PC-3 (cell line): ENCODE measurements at regions not wholly inside any gene's neighbourhood (a gene's known extent, or its start where the extent isn't known, plus 50 kb on each side); places are given as distances from the start of the nearest gene placed in this dataset.
A peak's percentile ranks its signal among the peaks of the same experiment; 100 is the strongest.

Source experiments
- ATAC-seq: fragments of 200-7000 bp; cut with Tn5 transposase; 2 replicates; pipeline ENCODE4 v1.9.1; 2020; ENCODE audit warnings: mild to moderate bottlenecking, moderate library complexity
- BruUV-seq: library from RNA; stranded (reverse); fragments of 400-500 nt; replicated peaks from 2 replicates; lab custom pipeline; 2021; lab: Mats Ljungman, UMichigan
- CTCF ChIA-PET: fragments of 300-600 bp; sonication (Branson Sonifier 250); formaldehyde crosslinking; loops from one replicate; lab custom pipeline; 2022; ENCODE audit warnings: antibody characterized with exemption; lab: Charles Lee
- POLR2A ChIA-PET: fragments of 300-600 bp; sonication (Branson Sonifier 250); formaldehyde crosslinking; loops from one replicate; lab custom pipeline; 2022; ENCODE audit warnings: antibody characterized with exemption; ENCODE audit not compliant: unreplicated experiment; lab: Charles Lee
- DNase-seq: peaks from one replicate; pipeline ENCODE4 v3.0.0-alpha.2; 2015
- H2AFZ ChIP-seq: fragments of 300-600 bp; sonication (generic); 2 replicates; pipeline ENCODE4 v1.6.0; 2016; ENCODE audit warnings: antibody characterized with exemption, low read length
- H3F3A ChIP-seq: fragments of 300-600 bp; sonication (generic); one replicate; pipeline ENCODE4 v1.6.0; 2017; ENCODE audit warnings: antibody characterized with exemption, low read length, control low read depth, mild to moderate bottlenecking; ENCODE audit not compliant: unreplicated experiment
- H3K27ac ChIP-seq: fragments of 300-600 bp; sonication (generic); 2 replicates; pipeline ENCODE4 v1.5.1; 2016; ENCODE audit warnings: mild to moderate bottlenecking, low read length
- H3K27me3 ChIP-seq: fragments of 300-600 bp; sonication (generic); 2 replicates; pipeline ENCODE4 v1.6.1; 2016; ENCODE audit warnings: low read length, mixed read lengths
- H3K36me3 ChIP-seq: fragments of 300-600 bp; sonication (generic); 2 replicates; pipeline ENCODE4 v1.6.1; 2016; ENCODE audit warnings: low read depth, mixed run types, low read length, mixed read lengths
- H3K4me1 ChIP-seq: fragments of 300-600 bp; sonication (generic); 2 replicates; pipeline ENCODE4 v1.5.1; 2016; ENCODE audit warnings: low read length; ENCODE audit not compliant: insufficient read depth
- H3K4me2 ChIP-seq: fragments of 300-600 bp; sonication (generic); 2 replicates; pipeline ENCODE4 v1.6.0; 2016; ENCODE audit warnings: low read length
- H3K4me3 ChIP-seq: fragments of 300-600 bp; sonication (generic); 2 replicates; pipeline ENCODE4 v1.5.1; 2016; ENCODE audit warnings: mild to moderate bottlenecking, low read length, mixed read lengths
- H3K79me2 ChIP-seq: fragments of 300-600 bp; sonication (generic); 2 replicates; pipeline ENCODE4 v1.6.1; 2017; ENCODE audit warnings: low read length, mixed read lengths
- H3K9ac ChIP-seq: fragments of 300-600 bp; sonication (generic); 2 replicates; pipeline ENCODE4 v1.6.0; 2016; ENCODE audit warnings: mild to moderate bottlenecking, low read length
- H3K9me2 ChIP-seq: fragments of 300-600 bp; sonication (generic); replicated peaks from 2 replicates; pipeline ENCODE4 v1.6.1; 2016; ENCODE audit warnings: mixed run types, low read length, mixed read lengths
- H3K9me3 ChIP-seq: fragments of 300-600 bp; sonication (generic); 2 replicates; pipeline ENCODE4 v1.6.1; 2016; ENCODE audit warnings: low read length, mixed read lengths
- H4K20me1 ChIP-seq: fragments of 300-600 bp; sonication (generic); 2 replicates; pipeline ENCODE4 v1.6.1; 2016; ENCODE audit warnings: low read length, mixed read lengths
- CTCF ChIP-seq: fragments of 300-600 bp; sonication (generic); conservative IDR thresholded peaks from 2 replicates; pipeline ENCODE4 v1.5.1; 2017; ENCODE audit warnings: antibody characterized with exemption, low read depth, mild to moderate bottlenecking, low read length
- EZH2 ChIP-seq: fragments of 300-600 bp; sonication (generic); IDR thresholded peaks from one replicate; pipeline ENCODE4 v1.6.1; 2017; ENCODE audit warnings: antibody characterized with exemption, mild to moderate bottlenecking, low read length; ENCODE audit not compliant: unreplicated experiment
- EZH2phosphoT487 ChIP-seq: fragments of 300-600 bp; sonication (generic); IDR thresholded peaks from 2 replicates; pipeline ENCODE4 v1.6.1; 2018; ENCODE audit warnings: mild to moderate bottlenecking, antibody characterized with exemption, low read length, borderline replicate concordance
- intact Hi-C: fragments of 100-400 bp; cut with micrococcal nuclease; formaldehyde crosslinking; loops from 2 replicates; pipeline ENCODE4 v1.9.0; 2023

GRCh38 chr20:51914758-51915157 is 112.4 kb upstream of the SALL4 start:
- Histone ChIP-seq H3K79me2 (no peaks in the 10 kb centered on the region), H3K4me3 (no peak overlapping the region), H3K4me2 (no peak overlapping the region), H3F3A (peaks cover 3% of the 10 kb centered on the region), H3K9me3 (no peaks in the 10 kb centered on the region), H3K4me1 (peaks cover 37% of the 10 kb centered on the region), H3K9me2 (no peaks in the 10 kb centered on the region), H3K36me3 (no peaks in the 10 kb centered on the region), H3K9ac (no peak overlapping the region), H4K20me1 (no peaks in the 10 kb centered on the region), H3K27ac (no peak overlapping the region), H2AFZ (no peak overlapping the region), H3K27me3 (no peaks in the 10 kb centered on the region)
- no TSS peak for BruUV-seq
- CTCF ChIA-PET = no interaction called here
- ATAC-seq = no peak
- DNase-seq = no peak
- POLR2A ChIA-PET = interaction anchor here (0.6 kb wide), 1 partner anchor 568 kb away, joined by 6 read pairs; no protein-coding TSS in a partner anchor
- no peak for TF ChIP-seq EZH2phosphoT487
- TF ChIP-seq EZH2 = no peak
- no peak for TF ChIP-seq CTCF
- intact Hi-C loops = loop anchor here (5.0 kb wide), 2 partner anchors 53 to 252 kb away; no protein-coding TSS in a partner anchor

GRCh38 chr20:51910321-51911050 is 108.2 kb upstream of the SALL4 start:
- ChIA-PET POLR2A (interaction anchor here (0.6 kb wide), 1 partner anchor 37 kb away, joined by 7 read pairs; no protein-coding TSS in a partner anchor), CTCF (interaction anchor here (1.0 kb wide), 1 partner anchor 209 kb away, joined by 3 read pairs; no protein-coding TSS in a partner anchor)
- Histone ChIP-seq H3K9me3 (no peaks in the 10 kb centered on the region), H3F3A (peaks cover 6% of the 10 kb centered on the region), H3K4me3 (peak overlapping the region; percentile 55), H3K36me3 (no peaks in the 10 kb centered on the region), H3K79me2 (no peaks in the 10 kb centered on the region), H4K20me1 (no peaks in the 10 kb centered on the region), H3K27me3 (no peaks in the 10 kb centered on the region), H3K9ac (peak overlapping the region; percentile 5; the same call in 1 of the 2 replicates), H3K4me1 (peaks cover 30% of the 10 kb centered on the region), H3K4me2 (peak overlapping the region; percentile 78), H2AFZ (peak overlapping the region; percentile 19), H3K9me2 (no peaks in the 10 kb centered on the region), H3K27ac (peak overlapping the region; percentile 66)
- DNase-seq (peak; percentile 88), ATAC-seq (peak; percentile 94)
- TF ChIP-seq EZH2 (no peak), CTCF (no peak), EZH2phosphoT487 (no peak)
- intact Hi-C loops = loop anchor here (1.0 to 5.0 kb wide), 6 partner anchors 24 to 248 kb away; no protein-coding TSS in a partner anchor
- no TSS peak for BruUV-seq

GRCh38 chr20:51906679-51907078 is 104.4 kb upstream of the SALL4 start:
- ATAC-seq (no peak), DNase-seq (no peak)
- Histone ChIP-seq H2AFZ (no peak overlapping the region), H3K79me2 (no peaks in the 10 kb centered on the region), H3K9ac (no peak overlapping the region), H3K27ac (no peak overlapping the region), H3K9me3 (no peaks in the 10 kb centered on the region), H3K36me3 (no peaks in the 10 kb centered on the region), H3K27me3 (no peaks in the 10 kb centered on the region), H3F3A (peaks cover 6% of the 10 kb centered on the region), H4K20me1 (no peaks in the 10 kb centered on the region), H3K4me3 (no peak overlapping the region), H3K9me2 (no peaks in the 10 kb centered on the region), H3K4me1 (peaks cover 34% of the 10 kb centered on the region), H3K4me2 (no peak overlapping the region)
- BruUV-seq = no TSS peak
- intact Hi-C loops = no loop called here
- CTCF ChIA-PET = no interaction called here
- TF ChIP-seq EZH2phosphoT487 = no peak
- TF ChIP-seq EZH2 = no peak
- POLR2A ChIA-PET = no interaction called here
